Activated B cell treated with CpG ODN at 0.5 μM for 24 hours (primary cell): ENCODE measurements at regions not wholly inside any gene's neighbourhood (a gene's known extent, or its start where the extent isn't known, plus 50 kb on each side); places are given as distances from the start of the nearest gene placed in this dataset.

Source experiments
- ATAC-seq: fragments of 200-7000 bp; cut with Tn5 transposase; one replicate; pipeline ENCODE4 v1.10.0; 2021; ENCODE audit warnings: low read depth, mild to moderate bottlenecking, moderate library complexity
- CTCF ChIA-PET: fragments of 350-600 bp; sonication (Branson Sonifier 250); formaldehyde crosslinking; loops from one replicate; lab custom pipeline; 2021; ENCODE audit warnings: antibody characterized with exemption; lab: Charles Lee
- POLR2A ChIA-PET: fragments of 350-600 bp; sonication (Branson Sonifier 250); formaldehyde crosslinking; loops from one replicate; lab custom pipeline; 2021; ENCODE audit warnings: antibody characterized with exemption; lab: Charles Lee
- DNase-seq: peaks from one replicate; pipeline ENCODE4 v3.0.0; 2022
- H3K27ac Mint-ChIP-seq: one replicate; pipeline ENCODE4 v1.8.0; 2020; ENCODE audit warnings: mixed read lengths
- H3K27me3 Mint-ChIP-seq: one replicate; pipeline ENCODE4 v1.8.0; 2021; ENCODE audit warnings: mixed read lengths
- H3K36me3 Mint-ChIP-seq: one replicate; pipeline ENCODE4 v1.8.0; 2021; ENCODE audit warnings: low read depth, mixed read lengths
- H3K4me1 Mint-ChIP-seq: one replicate; pipeline ENCODE4 v1.8.0; 2021; ENCODE audit warnings: mixed read lengths
- H3K4me3 Mint-ChIP-seq: one replicate; pipeline ENCODE4 v1.8.0; 2020; ENCODE audit warnings: mild to moderate bottlenecking, mixed read lengths
- H3K9me3 Mint-ChIP-seq: one replicate; pipeline ENCODE4 v1.8.0; 2020; ENCODE audit warnings: mixed read lengths
- CTCF ChIP-seq: fragments of 200-600 bp; IDR thresholded peaks from one replicate; pipeline ENCODE4 v1.8.0; 2022; ENCODE audit warnings: antibody characterized with exemption, mild to moderate bottlenecking
- intact Hi-C: fragments of 100-400 bp; cut with micrococcal nuclease; formaldehyde crosslinking; loops from one replicate; pipeline ENCODE4 v1.15.1; 2024

- Mint-ChIP-seq H3K9me3 (peaks cover 5% of the 10 kb centered on the region), H3K4me1 (no peaks in the 10 kb centered on the region), H3K36me3 (no peaks in the 10 kb centered on the region), H3K27me3 (no peaks in the 10 kb centered on the region), H3K27ac (no peak overlapping the region), H3K4me3 (no peak overlapping the region)
- DNase-seq (no peak), ATAC-seq (no peak)
- ChIA-PET CTCF (no interaction called here), POLR2A (no interaction called here)
- TF ChIP-seq CTCF = no peak
- intact Hi-C loops = no loop called here
Measured at GRCh38 chr15:45827275-45827674, 192.4 kb downstream of the SQOR start.

GRCh38 chr15:45827766-45828165 lies 192.9 kb downstream of the SQOR start:
- Mint-ChIP-seq H3K9me3 (peaks cover 5% of the 10 kb centered on the region), H3K4me1 (no peaks in the 10 kb centered on the region), H3K36me3 (no peaks in the 10 kb centered on the region), H3K27ac (no peak overlapping the region), H3K27me3 (no peaks in the 10 kb centered on the region), H3K4me3 (no peak overlapping the region)
- intact Hi-C loops = no loop called here
- no peak for DNase-seq
- POLR2A ChIA-PET = no interaction called here
- CTCF ChIA-PET = no interaction called here
- ATAC-seq = no peak
- TF ChIP-seq CTCF = no peak

- CTCF ChIA-PET = no interaction called here
- Mint-ChIP-seq H3K9me3 (peaks cover 8% of the 10 kb centered on the region), H3K27me3 (no peaks in the 10 kb centered on the region)
Measured at GRCh38 chr15:45829336-45830153, 194.7 kb downstream of the SQOR start.

GRCh38 chr15:45831787-45832186 lies 197.0 kb downstream of the SQOR start:
- no peak for TF ChIP-seq CTCF
- Mint-ChIP-seq H3K36me3 (no peaks in the 10 kb centered on the region), H3K27me3 (no peaks in the 10 kb centered on the region), H3K9me3 (peaks cover 8% of the 10 kb centered on the region), H3K27ac (no peak overlapping the region), H3K4me3 (no peak overlapping the region), H3K4me1 (no peaks in the 10 kb centered on the region)
- intact Hi-C loops = no loop called here
- no peak for DNase-seq
- POLR2A ChIA-PET = no interaction called here
- CTCF ChIA-PET = no interaction called here
- ATAC-seq = no peak

More at GRCh38 chr15:45829336-45830153, 194.7 kb downstream of the SQOR start:
- DNase-seq (no peak), ATAC-seq (no peak)
- TF ChIP-seq CTCF = no peak
- Mint-ChIP-seq H3K27ac (no peak overlapping the region), H3K36me3 (no peaks in the 10 kb centered on the region), H3K4me1 (no peaks in the 10 kb centered on the region), H3K4me3 (no peak overlapping the region)
- POLR2A ChIA-PET = no interaction called here
- intact Hi-C loops = no loop called here

GRCh38 chr15:45834622-45835021 lies 199.8 kb downstream of the SQOR start:
- intact Hi-C loops = no loop called here
- DNase-seq (no peak), ATAC-seq (no peak)
- H3K36me3 Mint-ChIP-seq = no peaks in the 10 kb centered on the region
- CTCF ChIA-PET = no interaction called here
- H3K27me3 Mint-ChIP-seq = no peaks in the 10 kb centered on the region
- no peak for TF ChIP-seq CTCF
- peaks cover 8% of the 10 kb centered on the region for H3K9me3 Mint-ChIP-seq
- no peak overlapping the region for H3K4me3 Mint-ChIP-seq
- H3K4me1 Mint-ChIP-seq = no peaks in the 10 kb centered on the region
- POLR2A ChIA-PET = no interaction called here
- no peak overlapping the region for H3K27ac Mint-ChIP-seq
